GM23248 (cell line): ENCODE measurements at regions not wholly inside any gene's neighbourhood (a gene's known extent, or its start where the extent isn't known, plus 50 kb on each side); places are given as distances from the start of the nearest gene placed in this dataset.

Source experiments
- DNase-seq: peaks from one replicate; pipeline ENCODE4 v3.0.0-alpha.2; 2015
- H2AFZ ChIP-seq: fragments of 200-600 bp; sonication (generic); 2 replicates; pipeline ENCODE4 v1.6.1; 2016; ENCODE audit warnings: antibody characterized with exemption
- H3F3A ChIP-seq: fragments of 200-600 bp; sonication (generic); 2 replicates; pipeline ENCODE4 v1.6.1; 2016; ENCODE audit warnings: mild to moderate bottlenecking, antibody characterized with exemption, mixed run types; ENCODE audit not compliant: insufficient read depth
- H3K27ac ChIP-seq: fragments of 200-600 bp; sonication (generic); 2 replicates; pipeline ENCODE4 v1.5.1; 2016; ENCODE audit warnings: mild to moderate bottlenecking
- H3K27me3 ChIP-seq: fragments of 200-600 bp; sonication (generic); replicated peaks from 2 replicates; pipeline ENCODE4 v1.6.1; 2016; ENCODE audit warnings: mild to moderate bottlenecking; ENCODE audit not compliant: insufficient read depth
- H3K36me3 ChIP-seq: fragments of 200-600 bp; sonication (generic); 2 replicates; pipeline ENCODE4 v1.6.1; 2016; ENCODE audit warnings: low read depth, mild to moderate bottlenecking
- H3K4me1 ChIP-seq: fragments of 200-600 bp; sonication (generic); 2 replicates; pipeline ENCODE4 v1.6.1; 2016; ENCODE audit warnings: mild to moderate bottlenecking; ENCODE audit not compliant: insufficient read depth
- H3K4me2 ChIP-seq: fragments of 200-600 bp; sonication (generic); one replicate; pipeline ENCODE4 v1.6.1; 2016; ENCODE audit warnings: mild to moderate bottlenecking; ENCODE audit not compliant: unreplicated experiment
- H3K4me3 ChIP-seq: fragments of 200-600 bp; sonication (generic); 2 replicates; pipeline ENCODE4 v1.5.1; 2016; ENCODE audit warnings: mild to moderate bottlenecking
- H3K79me2 ChIP-seq: fragments of 200-600 bp; sonication (generic); 2 replicates; pipeline ENCODE4 v1.6.1; 2016; ENCODE audit warnings: mild to moderate bottlenecking; ENCODE audit not compliant: insufficient read depth
- H3K9ac ChIP-seq: fragments of 200-600 bp; sonication (generic); 2 replicates; pipeline ENCODE4 v1.6.1; 2016; ENCODE audit warnings: mild to moderate bottlenecking
- H3K9me2 ChIP-seq: fragments of 200-600 bp; sonication (generic); 2 replicates; pipeline ENCODE4 v1.6.1; 2016; ENCODE audit warnings: mixed run types, mild to moderate bottlenecking, moderate library complexity; ENCODE audit not compliant: insufficient read depth
- H3K9me3 ChIP-seq: fragments of 200-600 bp; sonication (generic); one replicate; pipeline ENCODE4 v1.6.1; 2017; ENCODE audit warnings: low read depth
- H4K20me1 ChIP-seq: fragments of 200-600 bp; sonication (generic); 2 replicates; pipeline ENCODE4 v1.6.0; 2016; ENCODE audit not compliant: insufficient read depth
- EZH2 ChIP-seq: fragments of 200-600 bp; sonication (generic); IDR thresholded peaks from 2 replicates; pipeline ENCODE4 v1.6.1; 2018; ENCODE audit warnings: antibody characterized with exemption, mild to moderate bottlenecking; ENCODE audit not compliant: insufficient read depth, poor library complexity, severe bottlenecking
- EZH2phosphoT487 ChIP-seq: fragments of 200-600 bp; sonication (generic); IDR thresholded peaks from 2 replicates; pipeline ENCODE4 v1.6.1; 2018; ENCODE audit warnings: antibody characterized with exemption, moderate library complexity, mild to moderate bottlenecking, low read depth; ENCODE audit not compliant: insufficient read depth
- WGBS, 2 experiments: methylation state at CpG; one replicate each; pipeline ENCODE4 v1.1.6; 2015 to 2017; ENCODE audit warnings: low lambda C conversion rate in 2 of 2, low coverage in 1 of 2; ENCODE audit errors: missing lambda C conversion rate in 2 of 2; 5-methylcytosine and 5-hydroxymethylcytosine counted together
- in situ Hi-C: fragments of 300-500 bp; cut with MboI; formaldehyde crosslinking; loops from 2 replicates; pipeline ENCODE4 v1.15.0; 2020

DNA sequence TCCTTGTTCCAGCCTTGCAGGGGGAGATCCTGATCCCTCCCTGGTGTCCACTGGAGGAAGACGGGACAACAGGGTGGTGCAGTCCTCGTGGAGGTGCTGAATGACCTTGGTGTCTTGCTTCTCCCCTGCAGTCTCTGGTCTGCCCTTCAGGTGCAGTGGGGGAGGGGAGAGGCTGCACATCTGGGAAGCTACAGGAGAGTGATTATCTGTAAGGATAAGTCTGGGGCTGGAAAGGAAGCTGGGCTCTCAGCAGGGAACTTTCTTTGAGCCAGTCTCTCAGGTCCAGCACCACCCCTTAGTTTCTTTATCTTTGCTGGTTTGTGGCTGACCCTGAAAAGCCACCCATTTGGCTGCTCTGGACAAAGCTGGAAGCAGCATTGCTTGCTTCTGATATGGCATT, 275.6 kb downstream of the CCSER2 start:
- H3K9me2 ChIP-seq: no peaks in the 10 kb centered on the region
- H3K27ac ChIP-seq: no peak overlapping the region
- TF ChIP-seq EZH2 (no peak), EZH2phosphoT487 (no peak)
- WGBS, 2 experiments: 0% methylated on average over 2 of the region's 2 CpGs
- no peaks in the 10 kb centered on the region for H3K36me3 ChIP-seq
- H3K9me3 ChIP-seq: no peaks in the 10 kb centered on the region
- no peaks in the 10 kb centered on the region for H3K4me1 ChIP-seq
- in situ Hi-C loops: no loop called here
- H3F3A ChIP-seq: no peaks in the 10 kb centered on the region
- H3K4me3 ChIP-seq: no peak overlapping the region
- H3K9ac ChIP-seq: no peak overlapping the region
- H2AFZ ChIP-seq: no peak overlapping the region
- no peaks in the 10 kb centered on the region for H4K20me1 ChIP-seq
- no peak for DNase-seq
- no peaks in the 10 kb centered on the region for H3K27me3 ChIP-seq
- H3K79me2 ChIP-seq: no peaks in the 10 kb centered on the region
- H3K4me2 ChIP-seq: no peak overlapping the region

DNA sequence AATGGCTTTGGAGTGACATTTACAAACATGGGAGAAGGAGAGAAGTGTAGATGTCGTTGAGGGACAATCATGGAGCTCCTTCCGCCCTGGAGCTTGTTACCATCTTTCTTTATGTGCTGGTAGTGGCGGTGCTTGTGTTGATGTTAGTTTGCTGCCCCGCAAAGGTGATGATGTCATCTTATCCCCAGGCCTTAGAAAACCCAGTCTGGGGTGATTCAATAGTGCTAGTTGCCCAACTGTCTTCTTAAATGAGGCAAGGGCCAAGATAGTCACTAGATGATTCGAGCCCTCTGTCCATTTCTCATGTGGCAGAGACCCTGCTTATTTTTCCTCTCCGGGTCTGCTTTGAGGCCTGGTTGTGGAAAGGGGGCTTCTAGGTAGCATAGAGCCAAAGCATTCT, 277.4 kb downstream of the CCSER2 start:
- H3K9me2 ChIP-seq: no peaks in the 10 kb centered on the region
- TF ChIP-seq EZH2 (no peak), EZH2phosphoT487 (no peak)
- in situ Hi-C loops: no loop called here
- H3K79me2 ChIP-seq: no peaks in the 10 kb centered on the region
- H3K27me3 ChIP-seq: no peaks in the 10 kb centered on the region
- H3K9ac ChIP-seq: no peak overlapping the region
- no peaks in the 10 kb centered on the region for H3K9me3 ChIP-seq
- WGBS, 2 experiments: 20 to 27% methylated on average over 6 of the region's 6 CpGs
- no peak overlapping the region for H2AFZ ChIP-seq
- H3K4me3 ChIP-seq: no peak overlapping the region
- no peak overlapping the region for H3K27ac ChIP-seq
- no peaks in the 10 kb centered on the region for H3F3A ChIP-seq
- H3K4me2 ChIP-seq: no peak overlapping the region
- H3K4me1 ChIP-seq: no peaks in the 10 kb centered on the region
- peak; percentile 42 for DNase-seq
- H4K20me1 ChIP-seq: no peaks in the 10 kb centered on the region
- no peaks in the 10 kb centered on the region for H3K36me3 ChIP-seq

DNA sequence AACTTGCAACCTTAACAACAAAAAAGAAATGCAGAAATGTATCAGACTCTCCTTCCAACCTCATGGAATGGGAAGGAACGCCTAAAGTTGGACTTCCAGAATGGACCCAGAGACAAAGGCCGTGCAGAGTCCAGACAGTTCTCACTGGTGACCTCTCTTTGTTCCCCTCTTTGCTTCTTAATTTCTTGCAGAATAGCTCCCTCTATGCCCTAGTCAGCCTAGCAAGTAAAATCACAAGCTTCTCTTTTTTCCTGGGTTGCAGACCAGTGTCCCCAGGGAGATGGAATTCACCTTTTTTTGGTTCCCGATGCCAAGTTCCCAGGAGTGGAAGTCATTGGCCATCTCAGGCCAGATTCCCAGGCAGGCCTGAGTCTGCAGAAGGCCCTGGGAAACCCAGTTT, 278.0 kb downstream of the CCSER2 start:
- no peaks in the 10 kb centered on the region for H3K9me2 ChIP-seq
- no peak overlapping the region for H2AFZ ChIP-seq
- 34% methylated on average over 3 of the region's 3 CpGs for WGBS, 2 experiments
- no peak overlapping the region for H3K27ac ChIP-seq
- in situ Hi-C loops: no loop called here
- no peaks in the 10 kb centered on the region for H3K36me3 ChIP-seq
- no peak overlapping the region for H3K4me2 ChIP-seq
- H4K20me1 ChIP-seq: no peaks in the 10 kb centered on the region
- H3K9me3 ChIP-seq: no peaks in the 10 kb centered on the region
- no peaks in the 10 kb centered on the region for H3K79me2 ChIP-seq
- H3F3A ChIP-seq: no peaks in the 10 kb centered on the region
- H3K27me3 ChIP-seq: no peaks in the 10 kb centered on the region
- no peak overlapping the region for H3K9ac ChIP-seq
- DNase-seq: no peak
- TF ChIP-seq EZH2phosphoT487: no peak
- TF ChIP-seq EZH2: no peak
- no peak overlapping the region for H3K4me3 ChIP-seq
- no peaks in the 10 kb centered on the region for H3K4me1 ChIP-seq

DNA sequence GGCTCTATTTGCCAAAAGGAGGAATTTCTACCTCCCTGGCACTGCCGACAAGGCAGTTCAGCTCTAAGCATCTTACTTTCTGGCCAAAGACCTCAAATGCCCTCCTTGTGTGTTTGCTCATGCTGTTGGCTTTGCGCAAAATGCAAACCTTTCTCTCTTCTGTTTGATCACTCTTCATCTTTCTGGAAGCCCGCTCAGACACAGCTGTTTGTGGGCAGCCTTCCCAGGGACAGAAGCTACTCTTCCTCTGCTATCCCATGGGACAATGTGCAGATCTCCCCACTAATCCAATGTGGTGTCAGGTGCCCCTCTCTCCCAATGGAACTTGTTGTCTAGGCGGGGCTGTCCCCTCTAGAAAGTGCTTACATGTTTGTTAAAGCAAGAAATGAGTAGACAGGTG, 278.7 kb downstream of the CCSER2 start:
- DNase-seq: no peak
- Histone ChIP-seq H3F3A (no peaks in the 10 kb centered on the region), H4K20me1 (no peaks in the 10 kb centered on the region), H3K4me1 (no peaks in the 10 kb centered on the region), H3K79me2 (no peaks in the 10 kb centered on the region), H2AFZ (no peak overlapping the region), H3K4me2 (no peak overlapping the region), H3K9me3 (no peaks in the 10 kb centered on the region), H3K36me3 (no peaks in the 10 kb centered on the region), H3K9ac (no peak overlapping the region), H3K27ac (no peak overlapping the region), H3K27me3 (no peaks in the 10 kb centered on the region), H3K4me3 (no peak overlapping the region), H3K9me2 (no peaks in the 10 kb centered on the region)
- no peak for TF ChIP-seq EZH2
- no peak for TF ChIP-seq EZH2phosphoT487
- 24 to 27% methylated on average over 4 of the region's 4 CpGs for WGBS, 2 experiments
- in situ Hi-C loops: no loop called here

DNA sequence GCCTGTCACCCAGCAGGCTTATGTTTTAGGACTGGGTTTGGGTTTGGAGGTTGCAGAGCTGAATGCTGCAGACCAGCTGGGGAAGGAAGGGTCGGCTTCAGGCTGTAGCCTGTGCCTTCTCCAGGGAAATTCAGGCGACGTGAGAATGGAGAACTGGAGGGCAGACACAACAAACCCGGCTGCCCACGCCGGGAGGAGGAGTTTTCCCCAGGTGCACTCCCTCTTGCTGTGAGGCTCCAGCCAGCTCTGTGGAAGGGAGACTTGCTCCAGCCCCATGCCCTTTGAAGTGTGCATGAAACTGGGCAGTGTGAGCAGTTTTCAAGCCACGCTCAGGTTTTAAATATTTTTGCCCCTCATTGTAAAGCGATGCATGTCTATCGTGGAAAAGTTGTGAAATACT, 279.1 kb downstream of the CCSER2 start:
- Histone ChIP-seq H3K36me3 (no peaks in the 10 kb centered on the region), H2AFZ (no peak overlapping the region), H3K9me2 (no peaks in the 10 kb centered on the region), H3K27ac (no peak overlapping the region), H3F3A (no peaks in the 10 kb centered on the region), H3K79me2 (no peaks in the 10 kb centered on the region), H3K27me3 (no peaks in the 10 kb centered on the region), H3K4me3 (no peak overlapping the region), H4K20me1 (no peaks in the 10 kb centered on the region), H3K9ac (no peak overlapping the region), H3K4me1 (no peaks in the 10 kb centered on the region), H3K4me2 (no peak overlapping the region), H3K9me3 (no peaks in the 10 kb centered on the region)
- WGBS, 2 experiments: 8 to 16% methylated on average over 9 of the region's 9 CpGs
- DNase-seq: no peak
- TF ChIP-seq EZH2 (no peak), EZH2phosphoT487 (no peak)
- in situ Hi-C loops: no loop called here
